H54 (cell line): ENCODE measurements at regions not wholly inside any gene's neighbourhood (a gene's known extent, or its start where the extent isn't known, plus 50 kb on each side); places are given as distances from the start of the nearest gene placed in this dataset.

Experiments
- DNase-seq: peaks from one replicate; pipeline ENCODE4 v3.0.0; 2011; ENCODE audit warnings: low spot score, mixed read lengths; ENCODE audit not compliant: insufficient read length
- FAIRE-seq: peaks from 3 replicates; lab custom pipeline; 2011; peaks lifted over from hg19 to GRCh38; lab: Jason Lieb, UNC
- POLR2A ChIP-seq: IDR thresholded peaks from 2 replicates; pipeline ENCODE4 v1.6.1; 2011; ENCODE audit warnings: low read depth, mild to moderate bottlenecking, low read length

GRCh38 chr3:95459706-95460105 lies 1354.7 kb upstream of the EPHA6 start:
- no peak for TF ChIP-seq POLR2A
- FAIRE-seq (no peak), DNase-seq (no peak)

- FAIRE-seq (no peak), DNase-seq (no peak)
- no peak for TF ChIP-seq POLR2A
Observed at GRCh38 chr3:95460274-95460673, 1354.1 kb upstream of the EPHA6 start.

GRCh38 chr3:95462161-95462560 lies 1352.2 kb upstream of the EPHA6 start:
- no peak for TF ChIP-seq POLR2A
- FAIRE-seq = no peak
- DNase-seq = no peak

GRCh38 chr3:95464346-95464745 lies 1350.0 kb upstream of the EPHA6 start:
- FAIRE-seq = no peak

GRCh38 chr3:95468331-95468730 lies 1346.1 kb upstream of the EPHA6 start:
- FAIRE-seq (no peak), DNase-seq (no peak)
- TF ChIP-seq POLR2A = no peak

More at GRCh38 chr3:95464346-95464745, 1350.0 kb upstream of the EPHA6 start:
- no peak for DNase-seq
- TF ChIP-seq POLR2A = no peak

- FAIRE-seq (no peak), DNase-seq (no peak)
- no peak for TF ChIP-seq POLR2A
Observed at GRCh38 chr3:95474338-95474737, 1340.1 kb upstream of the EPHA6 start.

GRCh38 chr3:95476534-95476933 lies 1337.9 kb upstream of the EPHA6 start:
- DNase-seq (no peak), FAIRE-seq (no peak)
- TF ChIP-seq POLR2A = no peak

GRCh38 chr3:95506174-95506573 lies 1308.2 kb upstream of the EPHA6 start:
- DNase-seq = no peak
- TF ChIP-seq POLR2A = no peak
- FAIRE-seq = no peak

GRCh38 chr3:95508124-95508523 lies 1306.3 kb upstream of the EPHA6 start:
- no peak for DNase-seq
- TF ChIP-seq POLR2A = no peak
- FAIRE-seq = no peak

- no peak for DNase-seq
- FAIRE-seq = no peak
- TF ChIP-seq POLR2A = no peak
Observed at GRCh38 chr3:95511828-95512227, 1302.6 kb upstream of the EPHA6 start.

GRCh38 chr3:95514260-95514659 lies 1300.1 kb upstream of the EPHA6 start:
- FAIRE-seq = no peak
- no peak for DNase-seq
- TF ChIP-seq POLR2A = no peak

GRCh38 chr3:95521396-95521795 lies 1293.0 kb upstream of the EPHA6 start:
- FAIRE-seq (no peak), DNase-seq (no peak)
- no peak for TF ChIP-seq POLR2A

- FAIRE-seq (no peak), DNase-seq (no peak)
- no peak for TF ChIP-seq POLR2A
Observed at GRCh38 chr3:95522449-95522848, 1291.9 kb upstream of the EPHA6 start.

GRCh38 chr3:95539950-95540483 lies 1274.4 kb upstream of the EPHA6 start:
- FAIRE-seq (no peak), DNase-seq (no peak)
- TF ChIP-seq POLR2A = no peak

GRCh38 chr3:95565502-95565901 lies 1248.9 kb upstream of the EPHA6 start:
- no peak for FAIRE-seq
- no peak for DNase-seq
- TF ChIP-seq POLR2A = no peak
